Putamen (tissue), 1 donor: ENCODE measurements at regions not wholly inside any gene's neighbourhood (a gene's known extent, or its start where the extent isn't known, plus 50 kb on each side); places are given as distances from the start of the nearest gene placed in this dataset.
A peak's percentile ranks its signal among the peaks of the same experiment; 100 is the strongest.
"Not testable (repeated sequence)": the region's sequence is repeated elsewhere in the genome, so short reads cannot be mapped to it uniquely, and the experiment has no call there.

Experiments used
- DNase-seq: peaks from one replicate; pipeline ENCODE4 v3.0.0-alpha.2; 2016; ENCODE audit warnings: low spot score

DNA sequence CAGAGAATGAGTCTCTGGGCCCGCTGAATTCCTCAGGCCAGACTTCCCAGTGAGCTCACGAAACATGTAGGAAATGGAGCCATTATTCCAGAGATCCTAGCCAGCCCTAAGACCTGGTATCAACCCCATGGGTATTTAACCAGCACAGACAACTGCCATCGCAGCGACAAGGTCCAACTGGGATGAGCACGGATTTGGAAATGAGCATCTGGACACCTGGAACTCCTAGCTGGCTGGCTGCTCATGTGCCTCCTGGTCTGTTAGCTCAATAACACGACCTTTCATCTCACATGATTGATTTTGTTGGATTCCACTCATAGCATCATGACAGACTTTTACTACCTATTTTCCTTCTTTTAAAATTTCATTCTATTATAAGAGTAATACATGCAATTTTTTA lies 51.0 kb downstream of the POU3F3 start:
- no peak for DNase-seq

DNA sequence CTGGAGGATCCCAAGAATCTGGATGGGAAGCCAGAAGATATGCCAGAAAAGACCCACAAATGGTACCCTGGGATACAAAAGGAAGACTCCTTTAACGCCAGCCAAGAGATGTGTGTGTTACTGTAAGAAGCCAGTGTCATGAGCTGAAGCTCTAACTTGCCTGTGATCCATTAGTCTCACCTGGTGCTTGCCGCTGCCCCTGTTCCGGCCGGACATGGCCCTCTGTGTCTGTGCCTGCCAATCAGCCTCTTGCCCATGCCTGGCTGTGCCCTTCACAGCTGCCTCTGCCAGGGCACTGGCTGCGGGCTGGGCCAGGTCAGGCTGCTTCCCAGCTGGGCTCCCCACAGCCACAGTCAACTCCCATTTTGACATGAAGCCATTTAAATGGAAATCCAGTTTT lies 55.4 kb downstream of the POU3F3 start:
- no peak for DNase-seq

- DNase-seq = no peak
Observed at GRCh38 chr2:104914509-104914908, 60.6 kb downstream of the POU3F3 start.

GRCh38 chr2:104915107-104915793 lies 61.3 kb downstream of the POU3F3 start:
- no peak for DNase-seq

- no peak for DNase-seq
Observed at GRCh38 chr2:104919127-104919526, 65.2 kb downstream of the POU3F3 start.

DNA sequence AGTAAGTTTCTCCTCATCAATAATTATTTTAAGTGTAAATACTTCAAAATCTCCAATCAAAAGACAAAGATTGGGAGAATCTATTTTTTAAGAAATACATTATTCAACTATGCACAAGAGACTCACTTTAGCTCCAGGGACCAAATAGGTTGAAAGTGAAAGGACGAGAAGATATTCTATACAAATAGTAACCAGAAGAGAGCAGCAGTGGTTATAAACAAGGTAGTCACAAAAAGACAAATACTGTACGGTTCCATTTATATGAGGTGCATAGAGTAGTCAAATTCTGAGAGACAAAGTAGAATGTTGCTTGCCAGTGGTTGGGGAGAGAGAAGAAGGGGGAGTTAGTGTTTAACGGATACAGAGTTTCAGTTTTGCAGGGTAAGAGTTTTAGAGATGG lies 69.8 kb downstream of the POU3F3 start:
- DNase-seq = no peak

GRCh38 chr2:104929663-104930062 lies 75.7 kb downstream of the POU3F3 start:
- DNase-seq = peak; percentile 71

DNA sequence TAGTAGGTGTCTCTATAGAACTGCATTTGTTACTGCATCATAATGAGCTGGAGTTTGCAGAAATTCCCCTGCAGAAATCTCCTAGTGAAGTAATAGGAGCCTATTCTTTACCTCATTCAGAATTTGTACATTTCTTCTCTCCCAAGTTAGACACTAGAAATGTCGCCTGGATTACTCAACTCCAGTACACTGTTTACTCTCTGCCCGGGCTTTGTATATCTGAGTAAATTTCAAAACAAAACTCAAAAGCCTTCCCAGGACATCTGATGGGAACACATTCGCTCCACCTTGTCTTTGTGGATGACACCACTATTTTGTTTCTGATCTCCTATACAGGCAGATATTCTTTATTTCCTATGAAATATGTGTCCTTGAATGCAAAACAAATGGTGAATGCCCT lies 76.8 kb downstream of the POU3F3 start:
- DNase-seq = no peak

GRCh38 chr2:104932243-104932642 lies 78.3 kb downstream of the POU3F3 start:
- DNase-seq = no peak

DNA sequence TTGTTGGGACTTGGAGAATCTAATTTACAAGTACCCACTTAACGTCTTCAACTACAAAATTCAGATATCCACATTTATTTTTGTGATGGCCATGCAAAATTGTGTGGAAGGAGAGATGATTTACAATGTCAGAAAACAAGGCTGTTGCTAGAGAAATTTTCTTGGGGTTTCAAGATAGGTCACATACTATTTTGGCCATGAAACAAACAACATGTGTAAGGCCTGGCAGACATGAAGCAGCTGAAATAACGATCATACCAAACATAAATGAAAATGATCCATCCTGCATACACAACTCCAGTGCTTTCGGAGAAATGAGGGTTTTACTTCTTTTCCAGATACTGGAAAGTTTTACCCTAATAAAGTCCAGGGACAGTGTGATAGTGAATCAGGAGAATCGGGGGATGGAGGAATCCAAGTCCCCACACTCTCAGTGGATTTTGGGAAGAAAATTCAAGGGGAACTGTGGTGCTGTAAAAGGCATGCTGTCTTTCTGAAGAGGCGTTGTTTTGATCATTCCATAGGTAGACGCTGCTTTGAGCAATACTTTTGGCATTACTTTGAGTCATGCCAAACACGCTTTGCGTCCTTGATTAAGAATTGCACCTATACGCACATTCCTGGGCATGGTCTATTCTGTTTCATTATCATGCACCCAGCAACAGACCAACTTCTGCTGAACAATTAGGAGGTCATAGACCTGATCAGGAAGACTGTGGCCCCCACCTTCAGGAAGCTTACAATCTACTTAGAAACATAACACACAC lies 79.4 kb downstream of the POU3F3 start:
- DNase-seq = no peak

DNA sequence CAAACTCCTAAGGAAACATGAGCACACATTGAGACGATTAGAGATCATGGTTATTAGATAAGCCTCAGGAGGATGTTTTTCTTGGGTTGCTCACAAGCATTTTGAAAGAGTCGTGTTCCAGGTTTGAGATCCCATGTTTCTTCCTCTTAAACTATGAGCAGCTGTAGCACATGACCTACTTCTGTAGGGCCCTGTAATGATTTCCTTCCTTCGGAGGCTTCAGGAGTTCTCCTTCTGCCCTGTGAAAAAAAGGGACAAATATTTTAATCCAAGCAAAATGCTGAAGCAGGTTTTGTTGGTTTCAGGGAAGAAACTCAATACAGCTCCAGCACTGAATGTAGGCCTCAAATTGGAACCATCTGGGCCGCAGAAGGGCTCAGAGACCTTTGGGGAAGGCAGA lies 82.6 kb downstream of the POU3F3 start:
- no peak for DNase-seq

DNA sequence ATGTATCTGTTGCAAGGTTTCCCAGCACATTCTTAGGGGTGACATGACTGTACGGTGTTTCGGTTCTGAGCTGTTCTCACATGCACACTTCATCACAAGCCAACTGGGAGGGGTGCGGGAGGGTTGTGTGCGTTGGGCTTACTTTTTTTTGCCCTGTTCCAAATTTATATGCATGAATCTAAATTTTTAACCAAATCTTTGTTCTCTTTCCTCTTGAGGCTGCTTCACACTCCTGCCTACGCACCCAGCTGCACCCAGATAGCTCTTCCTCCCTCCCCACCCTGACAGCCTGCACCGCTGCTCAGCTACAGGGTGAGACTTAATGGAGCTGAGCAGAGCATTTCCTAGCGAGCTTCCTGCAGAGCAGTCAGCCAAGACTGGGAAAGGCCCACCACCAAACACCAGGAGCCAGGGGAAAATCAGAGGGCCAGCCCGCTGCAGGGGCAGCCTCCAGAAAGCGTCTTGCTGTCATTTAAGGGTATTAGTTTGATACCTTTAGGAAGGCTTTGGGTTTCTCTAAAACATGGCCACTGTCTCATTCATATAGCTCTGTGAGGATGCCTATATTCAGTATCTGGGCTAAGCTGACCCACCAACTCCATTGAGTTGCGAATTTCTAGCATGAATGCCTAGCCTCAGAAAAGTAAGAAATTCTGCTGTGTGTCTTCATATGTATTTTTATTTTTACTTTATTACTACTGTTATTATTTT lies 84.5 kb downstream of the POU3F3 start:
- DNase-seq = peak; percentile 82

DNA sequence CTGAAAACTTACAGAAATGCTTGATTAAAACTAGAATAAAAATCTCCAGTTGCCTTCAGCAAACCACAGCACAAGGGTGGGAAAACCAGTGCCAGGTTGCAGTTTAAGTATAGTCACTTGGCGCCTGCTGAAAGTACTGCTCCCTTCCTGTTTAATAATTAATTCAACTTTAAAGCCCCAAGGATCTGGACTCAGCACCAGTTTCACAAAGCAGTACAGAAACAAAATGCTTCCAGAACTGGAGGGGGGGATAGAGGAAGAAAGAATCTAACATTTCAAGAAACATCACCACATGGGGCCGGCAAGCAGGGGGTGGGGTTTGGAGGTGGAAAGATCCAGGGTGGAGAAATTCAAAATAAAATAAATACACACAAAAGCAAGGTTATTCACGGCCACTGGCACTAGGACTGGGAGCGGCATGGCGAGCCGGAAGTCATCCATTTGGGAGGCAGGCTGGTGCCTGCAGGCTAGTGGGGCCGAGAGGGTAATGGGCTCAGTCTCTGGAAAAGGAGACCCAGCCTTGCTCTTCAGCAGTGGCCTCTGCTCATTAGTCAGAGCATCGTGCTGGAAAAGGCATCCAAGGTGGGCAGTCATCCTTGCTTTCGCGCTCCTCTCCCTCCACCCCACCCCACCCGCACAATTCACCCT lies 85.8 kb downstream of the POU3F3 start:
- DNase-seq = no peak

- DNase-seq = peak; percentile 56
Observed at GRCh38 chr2:104944495-104944894, 90.6 kb downstream of the POU3F3 start.

- DNase-seq = no peak
Observed at GRCh38 chr2:104945121-104945520, 91.2 kb downstream of the POU3F3 start.

GRCh38 chr2:104945866-104946265 lies 92.0 kb downstream of the POU3F3 start:
- peak; percentile 75 for DNase-seq

GRCh38 chr2:104947456-104947855 lies 90.4 kb upstream of the MRPS9 start:
- DNase-seq = not testable (repeated sequence)

- no peak for DNase-seq
Observed at GRCh38 chr2:104952976-104953375, 84.9 kb upstream of the MRPS9 start.

GRCh38 chr2:104965900-104966299 lies 72.0 kb upstream of the MRPS9 start:
- no peak for DNase-seq

DNA sequence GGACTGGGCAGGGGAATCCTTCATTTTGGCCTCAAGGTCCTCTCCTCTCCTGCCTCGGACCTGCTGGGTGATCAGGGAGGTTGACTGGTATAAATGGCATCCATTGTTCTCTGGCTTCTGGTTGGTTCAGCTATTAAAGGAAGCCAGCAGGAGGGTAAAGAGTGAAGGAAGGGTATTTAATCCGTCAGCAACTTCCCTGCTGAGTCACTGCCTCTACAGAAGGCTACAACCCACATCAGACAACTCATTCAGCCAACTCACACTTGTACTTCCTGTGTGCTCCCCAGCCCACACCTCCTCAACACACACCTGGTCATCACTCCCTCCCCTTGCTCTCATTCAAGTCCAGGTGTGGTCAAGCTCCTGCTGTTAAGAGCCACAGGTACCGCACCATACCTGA lies 68.3 kb upstream of the MRPS9 start:
- DNase-seq = no peak

- no peak for DNase-seq
Observed at GRCh38 chr2:104975371-104975770, 62.5 kb upstream of the MRPS9 start.

GRCh38 chr2:104975851-104976250 lies 62.0 kb upstream of the MRPS9 start:
- DNase-seq = no peak
